Gastrocnemius medialis (tissue), 4 donors: ENCODE measurements at regions not wholly inside any gene's neighbourhood (a gene's known extent, or its start where the extent isn't known, plus 50 kb on each side); places are given as distances from the start of the nearest gene placed in this dataset.

Source experiments
- CTCF ChIP-seq, 5 experiments: fragments of 450-650 bp in 3 of 5; fragments of 200-600 bp in 2 of 5; sonication (generic) in 2 of 5; IDR thresholded peaks in 4 of 5; conservative IDR thresholded peaks in 1 of 5; 1 replicate in 4 of 5; 2 replicates in 1 of 5; pipeline ENCODE4 v1.5.1; 2016 to 2019; ENCODE audit warnings: antibody characterized with exemption in 5 of 5, mild to moderate bottlenecking in 3 of 5, moderate library complexity in 3 of 5
- POLR2A ChIP-seq, 2 donors: fragments of 450-650 bp; IDR thresholded peaks; one replicate each; pipeline ENCODE4 v1.6.1; 2017; ENCODE audit warnings: antibody characterized with exemption in 2 of 2, mild to moderate bottlenecking in 2 of 2, moderate library complexity in 2 of 2

- TF ChIP-seq POLR2A (IDR thresholded peaks at IDR 0.05) (no peak), CTCF (IDR thresholded peaks at IDR 0.05 in 4 of 5, conservative IDR thresholded peaks at IDR 0.05 in 1 of 5) (no peak)
Observed at GRCh38 chr3:73212683-73213082, 151.2 kb downstream of the EBLN2 start.
